ENCODE measurements at regions not wholly inside any gene's neighbourhood (a gene's known extent, or its start where the extent isn't known, plus 50 kb on each side); places are given as distances from the start of the nearest gene placed in this dataset.
"Not testable (repeated sequence)": the region's sequence is repeated elsewhere in the genome, so short reads cannot be mapped to it uniquely, and the experiment has no call there.

DNA sequence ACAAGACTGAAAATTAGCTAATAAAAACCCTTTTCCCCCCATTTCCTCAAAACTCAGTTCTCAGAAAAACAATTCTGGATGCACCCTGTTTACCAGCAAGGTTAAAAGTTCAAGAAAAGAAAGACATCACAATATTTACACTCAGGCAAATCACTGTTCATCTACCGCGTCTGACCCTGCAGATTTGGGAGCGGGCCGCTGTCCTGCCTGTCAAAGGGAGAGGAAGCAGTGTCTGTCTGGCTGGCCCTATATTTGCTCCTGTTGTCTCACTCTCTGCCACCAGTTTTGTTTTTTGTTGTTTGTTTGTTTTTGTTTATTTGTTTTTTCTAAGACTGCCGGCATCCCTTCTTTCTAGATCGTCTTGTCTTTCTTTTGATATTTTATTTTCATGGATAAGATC is 299.4 kb downstream of the BCL2L11 start:
- DNase-seq, result not testable (repeated sequence)

DNA sequence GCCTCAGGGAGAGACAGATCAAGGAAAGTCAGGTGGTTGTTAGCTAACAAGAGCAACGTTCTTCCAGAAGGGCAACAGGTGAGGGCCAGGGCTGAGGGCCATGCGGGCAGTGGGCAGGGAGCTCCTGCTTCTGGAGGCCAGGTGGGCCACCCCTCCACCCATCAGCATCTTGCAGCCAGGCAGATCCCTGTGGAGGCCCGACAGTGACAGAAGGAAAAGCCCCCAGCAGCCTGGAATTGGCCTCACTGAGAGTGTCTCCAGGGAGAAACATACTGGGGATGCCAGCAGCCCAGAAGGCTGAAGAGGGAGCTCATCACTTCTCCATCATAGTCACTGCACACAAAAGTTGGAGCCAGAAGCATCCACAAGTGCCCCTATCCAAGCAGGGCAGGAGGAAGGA is 300.1 kb downstream of the BCL2L11 start:
- not testable (repeated sequence) for DNase-seq

DNA sequence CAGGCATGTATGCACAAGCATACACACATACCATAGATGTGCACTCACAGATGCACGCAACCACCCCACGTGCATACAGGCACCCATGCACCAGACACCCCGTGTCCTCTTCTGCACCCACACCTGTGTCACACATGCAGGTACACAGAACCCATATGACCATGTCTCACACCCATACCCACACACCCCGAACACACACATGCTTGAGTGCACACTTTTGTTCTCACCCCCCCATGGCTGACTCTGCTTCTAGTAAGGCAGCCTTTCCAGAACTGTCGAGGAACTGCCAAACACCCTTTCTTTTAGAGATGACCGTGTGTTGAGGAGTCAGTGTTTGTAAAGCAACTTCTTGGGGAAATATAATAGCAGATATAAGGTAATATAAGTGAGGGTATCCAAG is 301.2 kb downstream of the BCL2L11 start:
- not testable (repeated sequence) for DNase-seq

GRCh38 chr2:111422562-111422961 is 301.8 kb downstream of the BCL2L11 start:
- not testable (repeated sequence) for DNase-seq

GRCh38 chr2:111423184-111423583 is 302.5 kb downstream of the BCL2L11 start:
- not testable (repeated sequence) for DNase-seq

DNA sequence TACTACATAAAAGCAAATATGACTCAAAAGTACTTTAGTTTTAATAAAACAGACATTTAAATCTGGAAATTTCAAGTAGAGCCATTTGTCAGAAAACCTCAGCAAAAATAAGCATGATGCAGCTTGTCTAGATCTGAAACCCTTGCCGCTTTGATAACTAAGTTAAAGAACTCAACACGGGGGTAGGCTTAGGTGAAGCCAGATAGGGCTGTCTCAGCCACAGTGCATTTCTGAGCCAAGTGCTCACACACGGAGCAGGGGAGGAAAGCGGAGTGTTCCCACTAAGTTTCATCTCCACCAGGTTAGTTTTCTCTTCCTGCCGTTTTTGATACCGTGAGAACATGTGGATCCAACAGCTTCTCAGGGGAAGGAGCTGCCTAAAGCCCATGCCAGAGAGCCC is 303.5 kb downstream of the BCL2L11 start:
- DNase-seq, result not testable (repeated sequence)

GRCh38 chr2:111424851-111425309 is 304.2 kb downstream of the BCL2L11 start:
- DNase-seq, result not testable (repeated sequence)

DNA sequence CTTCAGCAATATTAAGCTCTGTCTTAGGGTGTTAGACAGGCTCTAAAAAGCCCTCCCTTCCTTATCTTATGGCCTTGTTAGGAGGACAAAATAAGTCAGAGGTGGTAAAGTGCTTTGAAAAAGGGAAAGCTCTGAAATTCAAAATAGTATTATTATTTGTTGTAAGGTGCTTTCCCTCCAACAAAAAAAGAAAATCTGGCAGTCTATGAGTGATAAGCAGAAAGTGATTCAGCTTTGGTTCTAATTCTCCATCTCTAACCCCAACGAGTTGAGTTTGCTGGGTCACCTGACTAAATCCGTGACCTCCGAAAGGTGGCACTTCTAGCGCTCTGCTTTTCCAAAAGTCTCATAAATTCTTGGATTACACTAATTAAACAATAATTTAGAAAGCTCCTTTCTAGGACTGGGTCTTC is 305.1 kb downstream of the BCL2L11 start:
- DNase-seq, result not testable (repeated sequence)

GRCh38 chr2:111427346-111427745 is 306.6 kb downstream of the BCL2L11 start:
- DNase-seq, result not testable (repeated sequence)

DNA sequence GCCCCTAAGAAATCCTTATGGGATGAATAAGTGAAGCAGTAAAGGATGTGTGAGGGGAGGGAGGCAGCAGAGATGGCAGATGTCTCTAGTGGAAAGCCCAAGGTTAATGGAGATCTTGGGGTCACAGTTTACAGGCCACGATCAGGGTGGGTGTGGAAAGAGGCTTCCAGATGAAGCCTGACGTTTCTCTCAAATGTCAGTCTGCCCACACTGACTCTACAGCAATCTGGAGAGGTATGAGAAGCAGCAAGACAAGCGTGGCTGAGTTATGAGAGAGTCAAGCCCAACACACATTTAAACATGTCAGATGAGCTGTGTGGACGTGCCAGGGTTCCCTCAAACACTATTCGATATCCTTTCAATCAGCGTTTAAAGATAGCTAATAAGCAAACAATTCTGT is 308.2 kb downstream of the BCL2L11 start:
- not testable (repeated sequence) for DNase-seq

GRCh38 chr2:111429353-111429752 is 308.6 kb downstream of the BCL2L11 start:
- not testable (repeated sequence) for DNase-seq

- not testable (repeated sequence) for DNase-seq
Measured at GRCh38 chr2:111430817-111431661, 310.3 kb downstream of the BCL2L11 start.

- not testable (repeated sequence) for DNase-seq
Measured at GRCh38 chr2:111432423-111432822, 311.7 kb downstream of the BCL2L11 start.

DNA sequence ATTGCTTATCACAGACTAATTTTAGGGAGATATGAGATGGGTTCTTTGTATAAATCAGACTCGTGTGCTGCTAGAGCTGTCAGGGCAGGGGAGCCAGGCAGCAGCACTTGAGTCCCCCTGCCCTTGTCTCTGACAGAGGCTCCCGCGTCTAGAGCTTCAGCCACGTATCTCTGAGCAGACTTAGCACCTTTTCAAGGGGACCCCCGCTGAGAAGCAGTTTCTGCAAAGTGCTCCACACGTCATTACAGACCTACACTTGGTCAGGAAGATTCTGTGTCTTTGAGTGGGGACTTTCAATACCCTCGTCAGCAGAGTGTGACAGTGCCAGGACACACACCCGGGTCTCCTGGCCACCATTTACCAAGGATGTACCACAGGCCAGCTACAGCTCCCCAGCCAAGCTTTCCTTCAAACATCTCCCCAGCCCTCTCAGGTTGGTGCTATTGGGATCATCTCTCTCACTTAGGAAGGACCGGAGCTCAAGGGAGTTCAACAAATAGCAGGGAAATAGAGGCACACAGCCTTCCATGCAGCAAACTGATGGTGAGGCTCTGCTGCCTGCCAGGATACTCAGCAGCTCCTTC is 312.3 kb downstream of the BCL2L11 start:
- DNase-seq, result not testable (repeated sequence)

GRCh38 chr2:111433892-111434607 is 313.3 kb downstream of the BCL2L11 start:
- not testable (repeated sequence) for DNase-seq

- DNase-seq, result not testable (repeated sequence)
Measured at GRCh38 chr2:111434608-111434939, 313.9 kb downstream of the BCL2L11 start.

GRCh38 chr2:111435553-111436310 is 315.0 kb downstream of the BCL2L11 start:
- not testable (repeated sequence) for DNase-seq

DNA sequence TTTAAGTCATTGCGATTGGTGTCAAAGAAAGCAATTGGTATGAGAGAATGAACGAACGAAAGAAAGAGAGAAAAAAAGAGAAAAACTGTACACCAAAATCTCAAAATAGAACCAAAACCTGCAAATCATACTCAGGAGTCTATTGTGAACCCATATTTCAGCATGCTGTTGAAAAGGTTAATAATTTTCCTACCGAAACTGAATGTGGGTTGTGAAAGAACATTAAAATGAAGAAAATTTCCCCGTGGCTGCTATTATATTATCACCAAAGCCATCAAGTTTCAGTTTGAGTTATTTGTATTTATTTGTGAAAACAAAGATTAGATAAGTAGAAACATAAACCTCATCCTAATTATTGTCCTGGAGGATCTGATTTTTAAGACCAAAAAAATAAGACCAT is 315.7 kb downstream of the BCL2L11 start:
- DNase-seq, result not testable (repeated sequence)

- DNase-seq, result not testable (repeated sequence)
Measured at GRCh38 chr2:111437288-111437990, 316.7 kb downstream of the BCL2L11 start.

- DNase-seq, result not testable (repeated sequence)
Measured at GRCh38 chr2:111438161-111438560, 317.4 kb downstream of the BCL2L11 start.

- not testable (repeated sequence) for DNase-seq
Measured at GRCh38 chr2:111439237-111439636, 318.5 kb downstream of the BCL2L11 start.
